ENCODE measurements at regions not wholly inside any gene's neighbourhood (a gene's known extent, or its start where the extent isn't known, plus 50 kb on each side); places are given as distances from the start of the nearest gene placed in this dataset.

DNA sequence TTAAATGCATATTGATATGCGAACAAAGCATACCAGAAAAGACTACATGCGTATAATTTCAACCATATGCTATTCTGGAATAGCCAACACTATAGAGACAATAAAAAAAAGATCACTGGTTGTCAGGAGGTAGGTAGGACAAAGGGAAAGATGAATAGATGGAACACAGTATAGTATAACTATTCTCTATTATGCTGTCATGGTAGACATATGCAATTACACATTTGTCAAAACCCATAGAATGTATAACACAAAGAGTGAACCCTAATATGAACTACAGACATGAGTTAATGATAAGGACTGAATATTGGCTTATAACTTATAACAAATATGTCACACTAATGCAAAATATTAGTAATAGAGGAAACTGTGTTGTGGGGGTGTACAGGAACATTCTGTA is 460.8 kb downstream of the TAF11L14 start:
- TF ChIP-seq, protein P1, sequence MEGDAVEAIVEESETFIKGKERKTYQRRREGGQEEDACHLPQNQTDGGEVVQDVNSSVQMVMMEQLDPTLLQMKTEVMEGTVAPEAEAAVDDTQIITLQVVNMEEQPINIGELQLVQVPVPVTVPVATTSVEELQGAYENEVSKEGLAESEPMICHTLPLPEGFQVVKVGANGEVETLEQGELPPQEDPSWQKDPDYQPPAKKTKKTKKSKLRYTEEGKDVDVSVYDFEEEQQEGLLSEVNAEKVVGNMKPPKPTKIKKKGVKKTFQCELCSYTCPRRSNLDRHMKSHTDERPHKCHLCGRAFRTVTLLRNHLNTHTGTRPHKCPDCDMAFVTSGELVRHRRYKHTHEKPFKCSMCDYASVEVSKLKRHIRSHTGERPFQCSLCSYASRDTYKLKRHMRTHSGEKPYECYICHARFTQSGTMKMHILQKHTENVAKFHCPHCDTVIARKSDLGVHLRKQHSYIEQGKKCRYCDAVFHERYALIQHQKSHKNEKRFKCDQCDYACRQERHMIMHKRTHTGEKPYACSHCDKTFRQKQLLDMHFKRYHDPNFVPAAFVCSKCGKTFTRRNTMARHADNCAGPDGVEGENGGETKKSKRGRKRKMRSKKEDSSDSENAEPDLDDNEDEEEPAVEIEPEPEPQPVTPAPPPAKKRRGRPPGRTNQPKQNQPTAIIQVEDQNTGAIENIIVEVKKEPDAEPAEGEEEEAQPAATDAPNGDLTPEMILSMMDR (IDR thresholded peaks at IDR 0.05; ENCODE audit: insufficient read depth, low read length): no peak
- TF ChIP-seq, protein P2, sequence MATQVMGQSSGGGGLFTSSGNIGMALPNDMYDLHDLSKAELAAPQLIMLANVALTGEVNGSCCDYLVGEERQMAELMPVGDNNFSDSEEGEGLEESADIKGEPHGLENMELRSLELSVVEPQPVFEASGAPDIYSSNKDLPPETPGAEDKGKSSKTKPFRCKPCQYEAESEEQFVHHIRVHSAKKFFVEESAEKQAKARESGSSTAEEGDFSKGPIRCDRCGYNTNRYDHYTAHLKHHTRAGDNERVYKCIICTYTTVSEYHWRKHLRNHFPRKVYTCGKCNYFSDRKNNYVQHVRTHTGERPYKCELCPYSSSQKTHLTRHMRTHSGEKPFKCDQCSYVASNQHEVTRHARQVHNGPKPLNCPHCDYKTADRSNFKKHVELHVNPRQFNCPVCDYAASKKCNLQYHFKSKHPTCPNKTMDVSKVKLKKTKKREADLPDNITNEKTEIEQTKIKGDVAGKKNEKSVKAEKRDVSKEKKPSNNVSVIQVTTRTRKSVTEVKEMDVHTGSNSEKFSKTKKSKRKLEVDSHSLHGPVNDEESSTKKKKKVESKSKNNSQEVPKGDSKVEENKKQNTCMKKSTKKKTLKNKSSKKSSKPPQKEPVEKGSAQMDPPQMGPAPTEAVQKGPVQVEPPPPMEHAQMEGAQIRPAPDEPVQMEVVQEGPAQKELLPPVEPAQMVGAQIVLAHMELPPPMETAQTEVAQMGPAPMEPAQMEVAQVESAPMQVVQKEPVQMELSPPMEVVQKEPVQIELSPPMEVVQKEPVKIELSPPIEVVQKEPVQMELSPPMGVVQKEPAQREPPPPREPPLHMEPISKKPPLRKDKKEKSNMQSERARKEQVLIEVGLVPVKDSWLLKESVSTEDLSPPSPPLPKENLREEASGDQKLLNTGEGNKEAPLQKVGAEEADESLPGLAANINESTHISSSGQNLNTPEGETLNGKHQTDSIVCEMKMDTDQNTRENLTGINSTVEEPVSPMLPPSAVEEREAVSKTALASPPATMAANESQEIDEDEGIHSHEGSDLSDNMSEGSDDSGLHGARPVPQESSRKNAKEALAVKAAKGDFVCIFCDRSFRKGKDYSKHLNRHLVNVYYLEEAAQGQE (IDR thresholded peaks at IDR 0.05; ENCODE audit: insufficient replicate concordance, low read depth): no peak
- TF ChIP-seq GABPA (IDR thresholded peaks at IDR 0.05; ENCODE audit: low read depth): no peak

All from HL-60 (cell line).